Activated CD8-positive, alpha-beta memory T cell treated with anti-CD3 and anti-CD28 coated beads, Interleukin-2, amount 10 ng/mL, durations not matched to agents 7 days and 5 days (primary cell): ENCODE measurements at regions not wholly inside any gene's neighbourhood (a gene's known extent, or its start where the extent isn't known, plus 50 kb on each side); places are given as distances from the start of the nearest gene placed in this dataset.

Experiments used
- ATAC-seq: fragments of 150-1000 bp; cut with Tn5 transposase; one replicate; pipeline ENCODE4 v1.10.0; 2021; ENCODE audit warnings: moderate library complexity
- CTCF ChIA-PET: fragments of 350-600 bp; sonication (Branson Sonifier 250); formaldehyde crosslinking; loops from one replicate; lab custom pipeline; 2021; ENCODE audit warnings: antibody characterized with exemption; lab: Charles Lee
- DNase-seq: peaks from one replicate; pipeline ENCODE4 v3.0.0-alpha.2; 2020
- H3K27ac Mint-ChIP-seq: one replicate; pipeline ENCODE4 v1.8.0; 2021; ENCODE audit warnings: mild to moderate bottlenecking, mixed read lengths
- H3K27me3 Mint-ChIP-seq: one replicate; pipeline ENCODE4 v1.8.0; 2021; ENCODE audit warnings: mixed read lengths
- H3K36me3 Mint-ChIP-seq: one replicate; pipeline ENCODE4 v1.8.0; 2021; ENCODE audit warnings: mild to moderate bottlenecking, mixed read lengths
- H3K4me1 Mint-ChIP-seq: one replicate; pipeline ENCODE4 v1.8.0; 2021; ENCODE audit warnings: mixed read lengths
- H3K4me3 Mint-ChIP-seq: one replicate; pipeline ENCODE4 v1.8.0; 2021; ENCODE audit warnings: mild to moderate bottlenecking, moderate library complexity, mixed read lengths
- H3K9me3 Mint-ChIP-seq: one replicate; pipeline ENCODE4 v1.8.0; 2022; ENCODE audit warnings: low read depth, mixed read lengths

DNA sequence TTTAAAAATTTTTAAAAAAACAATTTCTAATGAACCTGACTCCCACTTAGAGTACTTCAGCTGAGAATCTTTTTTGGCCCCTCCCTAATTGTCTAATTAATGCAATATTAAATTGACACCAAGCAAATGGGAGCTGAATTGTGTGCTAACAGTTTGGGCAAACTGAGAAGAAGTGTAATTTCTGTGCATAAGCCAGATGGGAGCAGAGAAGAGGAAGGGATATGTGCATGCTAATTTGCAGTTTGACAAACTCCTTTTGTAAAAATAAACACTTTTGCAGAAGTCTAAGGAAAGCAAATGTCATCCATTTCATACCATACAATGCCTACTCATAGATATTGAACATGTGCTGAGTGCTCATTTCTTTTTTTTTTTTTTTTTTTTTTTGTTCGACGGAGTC, 332.0 kb downstream of the CYRIA start:
- Mint-ChIP-seq H3K36me3 (no peaks in the 10 kb centered on the region), H3K9me3 (peaks cover 2% of the 10 kb centered on the region), H3K27ac (no peak overlapping the region), H3K4me1 (no peaks in the 10 kb centered on the region), H3K4me3 (no peak overlapping the region), H3K27me3 (no peaks in the 10 kb centered on the region)
- DNase-seq (no peak), ATAC-seq (no peak)
- CTCF ChIA-PET, result no interaction called here

DNA sequence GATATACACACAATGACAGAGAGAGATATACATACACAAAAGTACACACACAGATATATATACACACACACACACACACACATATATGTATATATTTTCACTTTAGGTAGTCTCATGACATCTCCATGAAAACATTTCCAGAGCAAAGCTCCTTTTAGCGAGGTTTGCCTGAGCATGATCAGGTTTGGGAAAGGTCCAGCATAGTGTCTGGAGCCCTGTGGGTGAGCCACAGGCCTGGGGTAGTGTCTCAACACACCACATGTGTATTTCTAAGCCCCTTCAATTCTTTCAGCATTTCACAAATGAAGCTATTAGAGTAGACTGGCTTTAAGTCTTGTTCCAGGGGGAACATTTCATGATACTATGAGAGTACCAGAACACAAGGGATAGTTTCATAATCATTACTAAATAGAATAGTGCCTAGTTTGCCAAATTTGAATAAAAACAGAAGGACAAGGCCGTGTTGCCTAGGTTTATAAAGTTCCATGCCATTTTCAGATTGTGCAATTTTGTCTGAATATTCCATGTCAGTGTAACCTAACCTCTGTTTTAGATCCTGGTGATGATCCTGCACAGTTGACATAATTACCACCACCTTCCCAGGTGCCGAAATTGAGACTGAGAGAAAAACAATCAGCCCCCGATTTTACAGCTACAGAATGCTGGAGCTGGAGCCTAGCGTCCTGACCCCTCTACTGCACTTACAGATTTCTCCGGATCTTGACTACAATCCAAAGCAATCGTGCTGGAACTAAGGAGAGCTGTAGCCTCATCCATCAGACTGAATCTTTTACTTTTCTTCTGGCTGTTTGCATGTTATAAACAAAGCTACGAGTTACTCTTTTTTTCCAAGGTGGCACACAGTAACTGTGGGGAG, 332.7 kb downstream of the CYRIA start:
- Mint-ChIP-seq H3K27ac (no peak overlapping the region), H3K4me1 (no peaks in the 10 kb centered on the region), H3K4me3 (no peak overlapping the region), H3K9me3 (peaks cover 2% of the 10 kb centered on the region), H3K27me3 (no peaks in the 10 kb centered on the region), H3K36me3 (no peaks in the 10 kb centered on the region)
- CTCF ChIA-PET, result no interaction called here
- ATAC-seq (no peak), DNase-seq (no peak)

DNA sequence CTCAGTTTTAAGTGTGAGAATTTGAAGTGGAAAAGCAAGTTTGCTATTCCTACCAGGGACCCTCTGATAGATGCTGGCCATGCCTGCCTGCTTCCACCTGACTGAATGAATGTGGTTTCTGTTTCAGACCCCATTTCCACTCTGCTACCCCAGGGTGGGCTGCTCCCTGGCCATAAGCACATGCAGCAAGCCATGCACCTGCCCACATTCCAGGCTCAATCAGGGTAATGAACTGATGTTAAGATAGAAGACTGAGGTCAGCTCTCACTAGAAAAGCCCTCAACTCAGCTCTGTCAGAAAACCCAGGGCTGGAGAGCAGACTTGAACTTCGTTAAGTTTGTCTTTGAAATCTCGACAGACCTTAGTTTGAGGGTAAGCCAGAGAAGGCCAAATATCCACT, 333.9 kb downstream of the CYRIA start:
- CTCF ChIA-PET, result interaction anchor here (1.0 kb wide), 1 partner anchor 14 kb away, joined by 3 read pairs; no protein-coding TSS in a partner anchor
- Mint-ChIP-seq H3K27ac (no peak overlapping the region), H3K36me3 (no peaks in the 10 kb centered on the region), H3K9me3 (peaks cover 2% of the 10 kb centered on the region), H3K27me3 (no peaks in the 10 kb centered on the region), H3K4me1 (no peaks in the 10 kb centered on the region), H3K4me3 (no peak overlapping the region)
- no peak for ATAC-seq
- no peak for DNase-seq

DNA sequence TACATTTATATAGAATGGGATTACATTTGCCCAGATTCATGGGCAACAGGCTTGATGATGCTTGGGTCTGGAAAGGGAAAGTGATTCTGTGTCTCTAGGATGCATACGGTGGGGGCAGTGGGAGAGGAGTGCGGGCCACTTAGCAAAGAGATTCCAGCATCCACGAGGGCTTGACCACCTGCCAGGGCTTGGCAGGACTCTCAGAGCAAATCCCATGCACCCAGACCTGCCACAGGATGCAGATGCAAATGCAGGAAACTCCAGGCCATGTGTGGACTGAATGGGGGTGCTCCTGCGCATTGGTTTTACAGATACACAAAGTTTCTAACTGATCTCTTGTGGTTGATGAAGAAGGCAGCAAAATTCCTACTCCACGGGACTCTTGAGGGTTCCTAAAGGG, 334.7 kb downstream of the CYRIA start:
- no peak for DNase-seq
- ATAC-seq, result no peak
- no peaks in the 10 kb centered on the region for H3K36me3 Mint-ChIP-seq
- H3K9me3 Mint-ChIP-seq, result peaks cover under 1% of the 10 kb centered on the region
- H3K4me3 Mint-ChIP-seq, result no peak overlapping the region
- H3K27ac Mint-ChIP-seq, result no peak overlapping the region
- H3K27me3 Mint-ChIP-seq, result no peaks in the 10 kb centered on the region
- CTCF ChIA-PET, result interaction anchor here (1.0 kb wide), 1 partner anchor 14 kb away, joined by 3 read pairs; no protein-coding TSS in a partner anchor
- H3K4me1 Mint-ChIP-seq, result no peaks in the 10 kb centered on the region

DNA sequence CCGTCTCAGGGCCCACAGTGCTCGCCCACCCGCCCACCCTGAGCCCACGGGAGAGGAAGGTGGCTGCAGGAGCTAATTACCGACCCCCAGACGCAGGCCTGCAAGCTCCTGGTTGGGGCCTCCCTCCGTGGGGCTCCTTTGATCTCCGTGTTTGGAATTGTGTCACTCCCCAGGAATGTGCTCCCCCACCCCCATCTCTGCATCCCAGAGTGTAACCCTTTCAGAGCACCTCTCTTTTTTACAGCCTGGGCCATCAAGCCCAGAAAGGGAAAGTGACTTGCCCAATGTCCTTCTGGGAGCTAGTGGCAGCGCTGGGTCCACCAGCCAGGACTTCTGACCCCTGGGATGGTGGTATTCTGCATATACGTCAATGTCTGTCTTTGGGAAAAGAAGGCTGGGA, 335.1 kb downstream of the CYRIA start:
- Mint-ChIP-seq H3K27ac (no peak overlapping the region), H3K9me3 (no peaks in the 10 kb centered on the region), H3K36me3 (no peaks in the 10 kb centered on the region), H3K27me3 (no peaks in the 10 kb centered on the region), H3K4me1 (no peaks in the 10 kb centered on the region), H3K4me3 (no peak overlapping the region)
- DNase-seq (no peak), ATAC-seq (no peak)
- CTCF ChIA-PET, result no interaction called here

DNA sequence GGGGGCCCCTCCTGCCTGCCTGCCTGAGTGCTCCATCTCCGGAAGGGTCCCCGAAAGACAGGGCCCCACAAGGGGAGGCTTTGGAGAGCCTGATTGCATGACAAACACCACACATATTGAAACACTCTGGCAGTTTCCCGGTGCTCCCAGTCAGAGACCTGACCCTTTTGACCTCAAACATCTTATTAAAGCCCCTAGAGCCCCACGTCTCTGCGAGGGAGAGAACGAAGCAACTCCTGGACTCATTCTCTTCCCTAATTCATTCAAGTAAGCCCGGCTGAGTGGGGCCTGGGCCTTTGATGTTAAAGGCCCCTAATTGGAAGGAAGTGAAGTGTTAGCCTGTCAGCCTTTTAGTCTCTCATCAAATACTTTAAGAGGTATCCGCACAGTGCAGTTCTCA, 335.6 kb downstream of the CYRIA start:
- no peak overlapping the region for H3K27ac Mint-ChIP-seq
- ATAC-seq, result no peak
- CTCF ChIA-PET, result no interaction called here
- H3K36me3 Mint-ChIP-seq, result no peaks in the 10 kb centered on the region
- H3K4me3 Mint-ChIP-seq, result no peak overlapping the region
- no peaks in the 10 kb centered on the region for H3K9me3 Mint-ChIP-seq
- no peaks in the 10 kb centered on the region for H3K4me1 Mint-ChIP-seq
- DNase-seq, result no peak
- no peaks in the 10 kb centered on the region for H3K27me3 Mint-ChIP-seq

DNA sequence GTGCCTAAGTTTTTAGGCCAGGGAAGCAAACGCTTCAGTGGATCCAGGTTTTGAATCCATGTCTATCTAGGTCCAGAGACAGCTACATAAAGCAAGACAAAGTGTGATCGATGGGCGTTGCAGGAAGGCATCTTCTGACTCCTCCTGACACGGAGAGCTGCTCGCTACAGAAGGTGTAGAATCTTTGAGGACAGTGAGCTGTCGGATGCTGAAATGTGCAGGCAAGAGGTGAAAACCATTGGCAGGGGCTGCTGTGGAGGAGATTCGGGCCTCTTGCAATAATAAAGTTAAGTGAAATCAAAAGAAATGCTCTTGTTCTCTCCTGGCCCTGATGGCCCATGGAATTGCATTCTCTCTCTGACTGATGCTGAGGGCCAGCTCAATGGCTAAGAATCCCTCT, 336.2 kb downstream of the CYRIA start:
- no peaks in the 10 kb centered on the region for H3K27me3 Mint-ChIP-seq
- H3K36me3 Mint-ChIP-seq, result no peaks in the 10 kb centered on the region
- no peak for DNase-seq
- CTCF ChIA-PET, result no interaction called here
- no peak overlapping the region for H3K4me3 Mint-ChIP-seq
- H3K27ac Mint-ChIP-seq, result no peak overlapping the region
- ATAC-seq, result no peak
- H3K4me1 Mint-ChIP-seq, result no peaks in the 10 kb centered on the region
- no peaks in the 10 kb centered on the region for H3K9me3 Mint-ChIP-seq

DNA sequence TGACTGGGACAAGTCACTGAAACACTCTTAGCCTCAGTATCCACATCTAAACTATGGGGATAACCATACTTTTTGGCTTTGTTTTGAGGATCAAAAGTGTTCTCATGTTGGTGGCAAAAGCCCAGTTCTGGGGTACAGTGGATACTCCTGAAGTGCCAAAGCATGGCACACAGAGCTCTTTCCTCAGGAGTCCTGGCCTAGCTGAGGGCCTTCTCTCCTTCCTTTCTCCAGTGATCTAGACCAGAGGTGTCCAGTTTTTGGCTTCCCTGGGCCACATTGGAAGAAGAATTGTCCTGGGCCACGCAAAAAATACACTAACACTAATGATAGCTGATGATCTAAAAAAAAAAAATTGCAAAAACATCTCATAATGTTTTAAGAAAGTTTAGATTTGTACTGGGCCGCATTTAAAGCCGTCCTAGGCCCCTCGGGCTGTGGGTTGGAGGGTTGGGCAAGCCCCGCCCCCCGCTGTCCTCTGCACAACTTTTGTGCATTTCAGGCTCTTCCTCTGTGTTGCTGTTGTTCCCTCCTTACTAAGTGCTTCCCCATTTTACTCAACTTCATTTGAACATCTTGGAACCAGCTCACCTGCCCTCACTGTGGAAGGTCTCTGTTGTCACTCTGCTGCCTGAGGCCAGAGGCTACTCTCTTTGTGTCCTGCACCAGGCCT, 337.0 kb downstream of the CYRIA start:
- DNase-seq (no peak), ATAC-seq (no peak)
- H3K27ac Mint-ChIP-seq, result no peak overlapping the region
- H3K4me3 Mint-ChIP-seq, result no peak overlapping the region
- H3K27me3 Mint-ChIP-seq, result no peaks in the 10 kb centered on the region
- CTCF ChIA-PET, result no interaction called here
- no peaks in the 10 kb centered on the region for H3K9me3 Mint-ChIP-seq
- no peaks in the 10 kb centered on the region for H3K36me3 Mint-ChIP-seq
- H3K4me1 Mint-ChIP-seq, result no peaks in the 10 kb centered on the region

DNA sequence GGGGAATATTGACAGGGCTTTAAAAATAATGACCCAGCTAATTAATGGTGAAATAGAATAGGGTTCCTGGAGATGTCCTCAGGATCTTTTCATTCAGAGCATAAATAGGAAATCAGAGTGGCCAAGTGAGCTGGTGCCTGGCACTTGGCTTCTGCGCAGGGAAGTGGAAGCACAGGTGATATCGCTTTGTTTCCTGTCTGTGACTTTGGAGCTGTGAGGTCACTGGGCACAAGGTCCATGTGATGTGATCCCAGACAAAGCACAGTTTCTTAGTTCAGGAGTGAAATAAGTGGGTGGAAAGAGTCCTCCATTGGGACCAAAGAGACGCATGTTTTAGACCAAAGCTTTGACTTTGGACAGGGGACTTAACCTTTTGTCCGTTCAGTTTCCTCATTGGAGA, 338.3 kb downstream of the CYRIA start:
- Mint-ChIP-seq H3K4me3 (no peak overlapping the region), H3K9me3 (no peaks in the 10 kb centered on the region), H3K36me3 (no peaks in the 10 kb centered on the region), H3K27me3 (no peaks in the 10 kb centered on the region), H3K4me1 (no peaks in the 10 kb centered on the region), H3K27ac (no peak overlapping the region)
- DNase-seq (no peak), ATAC-seq (no peak)
- CTCF ChIA-PET, result no interaction called here

DNA sequence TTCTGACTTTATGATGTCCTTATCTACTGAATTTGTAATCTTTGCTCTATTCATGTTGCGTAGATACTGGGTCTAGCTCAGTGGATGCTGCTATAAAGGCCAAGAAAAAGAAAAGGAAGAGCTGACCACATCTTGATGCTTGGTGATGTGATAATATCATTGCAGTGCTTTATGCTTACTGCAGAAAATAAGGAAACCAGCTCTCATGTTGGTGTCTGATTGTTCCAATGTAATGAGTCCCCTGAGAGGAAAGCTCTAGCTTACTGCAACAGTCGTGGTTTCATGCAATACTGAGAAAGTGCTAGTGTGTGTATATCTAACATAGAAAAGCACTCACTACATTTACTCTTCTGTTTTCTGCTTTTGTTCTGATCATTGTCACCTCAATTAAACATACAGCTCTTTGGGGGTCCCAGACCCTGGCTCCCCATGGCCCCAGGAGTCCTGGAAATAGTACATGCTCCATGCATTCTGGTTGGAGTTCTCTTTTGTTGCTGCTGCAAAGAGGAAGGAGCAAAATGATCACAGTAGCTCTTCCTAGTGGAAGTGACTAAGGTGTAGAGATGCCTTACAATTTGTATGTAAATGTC, 338.8 kb downstream of the CYRIA start:
- H3K4me3 Mint-ChIP-seq, result no peak overlapping the region
- no peaks in the 10 kb centered on the region for H3K36me3 Mint-ChIP-seq
- no peak for DNase-seq
- no peaks in the 10 kb centered on the region for H3K27me3 Mint-ChIP-seq
- CTCF ChIA-PET, result no interaction called here
- no peak overlapping the region for H3K27ac Mint-ChIP-seq
- no peaks in the 10 kb centered on the region for H3K4me1 Mint-ChIP-seq
- no peak for ATAC-seq
- H3K9me3 Mint-ChIP-seq, result no peaks in the 10 kb centered on the region

DNA sequence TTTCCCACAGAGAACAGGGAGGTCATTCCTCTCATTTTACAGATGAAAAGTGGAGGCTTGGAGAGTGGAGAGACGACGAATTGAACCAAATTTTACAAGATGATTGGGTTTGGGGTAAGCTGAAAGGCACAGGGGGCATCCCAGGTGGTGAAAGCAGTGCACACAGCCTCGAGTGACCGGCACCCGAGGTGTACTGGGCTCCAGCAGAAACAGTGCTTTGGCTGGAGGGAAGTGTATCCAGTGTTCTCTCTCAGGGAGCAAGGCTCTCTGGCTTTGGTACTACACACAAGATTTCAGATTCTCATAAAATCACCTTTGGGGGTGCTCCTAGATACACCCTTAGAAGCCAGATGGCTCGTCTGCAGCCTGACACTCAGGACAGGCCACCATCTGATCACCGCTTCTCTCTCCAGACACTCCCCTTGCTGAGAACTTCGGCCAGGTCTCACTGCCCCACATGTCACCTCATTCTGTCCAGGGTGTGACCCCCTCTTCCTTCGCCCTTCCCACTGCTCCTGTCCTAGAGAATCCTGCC, 339.6 kb downstream of the CYRIA start:
- H3K27me3 Mint-ChIP-seq, result no peaks in the 10 kb centered on the region
- DNase-seq (no peak), ATAC-seq (no peak)
- no peaks in the 10 kb centered on the region for H3K4me1 Mint-ChIP-seq
- CTCF ChIA-PET, result no interaction called here
- H3K4me3 Mint-ChIP-seq, result no peak overlapping the region
- no peaks in the 10 kb centered on the region for H3K36me3 Mint-ChIP-seq
- no peaks in the 10 kb centered on the region for H3K9me3 Mint-ChIP-seq
- H3K27ac Mint-ChIP-seq, result no peak overlapping the region

DNA sequence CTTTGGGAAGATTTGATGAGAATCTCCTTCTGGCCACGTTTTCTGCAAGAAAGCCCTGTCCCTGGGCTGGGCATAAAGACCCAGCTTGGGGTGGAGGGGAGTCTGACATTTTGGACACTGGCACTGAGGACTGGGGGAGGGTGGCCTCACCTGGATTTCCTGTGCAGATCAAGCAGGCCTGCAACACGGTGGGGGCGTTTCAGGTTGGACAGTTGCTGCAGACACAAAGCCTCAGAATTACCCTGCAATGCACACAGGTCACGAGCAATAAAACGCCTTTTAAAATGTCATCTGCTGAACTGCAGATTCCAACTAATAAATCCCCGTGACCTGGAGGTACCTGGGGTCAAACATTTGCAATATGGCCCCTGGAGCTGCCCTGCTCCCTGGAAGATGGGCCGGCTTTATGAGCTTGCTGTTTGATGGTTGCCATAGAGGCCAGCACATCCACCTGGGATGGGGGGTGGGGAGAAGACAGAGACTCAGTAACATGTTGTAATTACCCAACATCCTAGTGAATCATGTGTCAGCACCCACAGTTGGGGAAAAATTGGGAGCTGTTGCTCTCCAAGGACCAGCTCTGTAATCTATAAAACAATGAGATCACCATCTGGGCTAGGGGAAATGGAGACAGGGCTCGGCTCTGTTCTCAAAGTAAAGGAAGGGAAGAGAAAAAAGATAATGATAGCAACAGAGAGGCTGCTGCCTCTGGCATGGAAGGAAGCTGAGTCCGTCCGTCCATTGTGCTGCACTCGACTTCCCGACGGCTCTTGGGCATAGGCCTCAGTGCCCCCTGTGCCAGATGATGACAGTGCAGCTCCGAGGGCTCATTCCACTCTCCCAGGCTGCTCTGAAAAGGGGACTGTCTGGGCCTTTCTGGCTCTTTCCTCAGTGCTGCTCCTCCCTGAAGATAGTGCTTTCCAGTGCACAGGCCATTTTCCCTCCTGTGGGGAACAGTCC, 340.3 kb downstream of the CYRIA start:
- Mint-ChIP-seq H3K9me3 (no peaks in the 10 kb centered on the region), H3K27me3 (no peaks in the 10 kb centered on the region), H3K36me3 (no peaks in the 10 kb centered on the region), H3K4me3 (no peak overlapping the region), H3K27ac (no peak overlapping the region), H3K4me1 (no peaks in the 10 kb centered on the region)
- CTCF ChIA-PET, result no interaction called here
- ATAC-seq (no peak), DNase-seq (no peak)

DNA sequence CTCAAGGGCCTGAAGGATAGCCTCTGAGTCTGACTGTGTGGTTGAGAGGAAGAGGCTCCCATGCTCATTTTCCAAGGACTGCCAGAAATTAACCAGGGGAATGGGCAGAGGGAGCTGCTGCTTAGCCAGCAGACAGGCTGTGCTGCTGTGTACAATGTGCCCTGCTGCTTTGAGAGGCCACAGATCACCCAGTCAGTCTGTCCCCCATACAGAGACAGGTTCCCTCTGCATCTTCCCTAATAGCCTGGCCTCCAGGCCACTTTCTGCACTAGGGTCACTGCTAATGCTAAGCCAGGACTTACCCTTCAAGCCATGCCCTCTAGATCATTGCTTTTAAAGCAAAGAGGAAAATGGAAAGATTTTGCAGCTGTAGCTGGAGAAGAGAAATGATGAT, 341.1 kb downstream of the CYRIA start:
- Mint-ChIP-seq H3K36me3 (no peaks in the 10 kb centered on the region), H3K27me3 (no peaks in the 10 kb centered on the region), H3K4me3 (no peak overlapping the region), H3K27ac (no peak overlapping the region), H3K9me3 (no peaks in the 10 kb centered on the region), H3K4me1 (no peaks in the 10 kb centered on the region)
- CTCF ChIA-PET, result no interaction called here
- no peak for ATAC-seq
- DNase-seq, result no peak
